GM10266 (cell line): ENCODE measurements at regions not wholly inside any gene's neighbourhood (a gene's known extent, or its start where the extent isn't known, plus 50 kb on each side); places are given as distances from the start of the nearest gene placed in this dataset.
A peak's percentile ranks its signal among the peaks of the same experiment; 100 is the strongest.

Source experiments
- DNase-seq: peaks from one replicate; pipeline ENCODE4 v3.0.0; 2012; ENCODE audit errors: extremely low spot score
- CTCF ChIP-seq: IDR thresholded peaks from 2 replicates; pipeline ENCODE4 v1.5.1; 2012; ENCODE audit warnings: mild to moderate bottlenecking, low read depth; ENCODE audit not compliant: control insufficient read depth, insufficient read depth; ENCODE audit errors: missing control alignments

GRCh38 chr5:62732677-62733121 lies 154.1 kb downstream of the LRRC70 start:
- no peak for DNase-seq
- TF ChIP-seq CTCF, result no peak

GRCh38 chr5:62731022-62731421 lies 152.4 kb downstream of the LRRC70 start:
- DNase-seq, result no peak
- TF ChIP-seq CTCF, result no peak

GRCh38 chr5:62729675-62730074 lies 151.1 kb downstream of the LRRC70 start:
- DNase-seq, result no peak
- no peak for TF ChIP-seq CTCF

- no peak for DNase-seq
- no peak for TF ChIP-seq CTCF
These were observed 149.2 kb downstream of the LRRC70 start for GRCh38 chr5:62727861-62728260.

- no peak for DNase-seq
- no peak for TF ChIP-seq CTCF
These were observed 148.6 kb downstream of the LRRC70 start for GRCh38 chr5:62727184-62727583.

- TF ChIP-seq CTCF, result no peak
- no peak for DNase-seq
These were observed 143.7 kb downstream of the LRRC70 start for GRCh38 chr5:62722360-62722759.

GRCh38 chr5:62720031-62720441 lies 141.4 kb downstream of the LRRC70 start:
- DNase-seq, result peak; percentile 40

More at GRCh38 chr5:62720031-62720441, 141.4 kb downstream of the LRRC70 start:
- TF ChIP-seq CTCF, result peak; percentile 52
